Astrocyte (in vitro differentiated cells and primary cell): ENCODE measurements at regions not wholly inside any gene's neighbourhood (a gene's known extent, or its start where the extent isn't known, plus 50 kb on each side); places are given as distances from the start of the nearest gene placed in this dataset.
A peak's percentile ranks its signal among the peaks of the same experiment; 100 is the strongest.

Experiments
- DNase-seq: peaks from one replicate; pipeline ENCODE4 v3.0.0-alpha.2; 2010; ENCODE audit warnings: low read depth
- FAIRE-seq: peaks from 2 replicates; lab custom pipeline; 2011; peaks lifted over from hg19 to GRCh38; lab: Jason Lieb, UNC
- H2AFZ ChIP-seq: 2 replicates; pipeline ENCODE4 v1.6.0; 2012; ENCODE audit warnings: low read depth, low read length, inconsistent platforms
- H3K27ac ChIP-seq: 2 replicates; pipeline ENCODE4 v1.5.1; 2011; ENCODE audit warnings: low read depth, low read length, inconsistent platforms
- H3K27me3 ChIP-seq: 2 replicates; pipeline ENCODE4 v1.6.0; 2011; ENCODE audit warnings: low read length, inconsistent platforms; ENCODE audit not compliant: insufficient read depth
- H3K36me3 ChIP-seq: 2 replicates; pipeline ENCODE4 v1.5.1; 2011; ENCODE audit warnings: low read length, inconsistent platforms; ENCODE audit not compliant: insufficient read depth
- H3K4me1 ChIP-seq: 2 replicates; pipeline ENCODE4 v1.5.1; 2011; ENCODE audit warnings: low read length, inconsistent platforms; ENCODE audit not compliant: insufficient read depth
- H3K4me2 ChIP-seq: 2 replicates; pipeline ENCODE4 v1.6.0; 2012; ENCODE audit warnings: low read length, inconsistent platforms
- H3K4me3 ChIP-seq: 2 replicates; pipeline ENCODE4 v1.5.1; 2011; ENCODE audit warnings: low read depth, mild to moderate bottlenecking, low read length, inconsistent platforms; ENCODE audit not compliant: insufficient read depth
- H3K79me2 ChIP-seq: 2 replicates; pipeline ENCODE4 v1.6.0; 2012; ENCODE audit warnings: mild to moderate bottlenecking, low read length, inconsistent platforms; ENCODE audit not compliant: insufficient read depth
- H3K9ac ChIP-seq: 2 replicates; pipeline ENCODE4 v1.6.0; 2012; ENCODE audit warnings: mild to moderate bottlenecking, low read length, inconsistent platforms
- H3K9me3 ChIP-seq: 2 replicates; pipeline ENCODE4 v1.5.1; 2012; ENCODE audit warnings: low read depth, mild to moderate bottlenecking, low read length, inconsistent platforms; ENCODE audit not compliant: insufficient read depth
- H4K20me1 ChIP-seq: 2 replicates; pipeline ENCODE4 v1.6.0; 2012; ENCODE audit warnings: low read length, inconsistent platforms; ENCODE audit not compliant: insufficient read depth
- H3K27ac Mint-ChIP-seq: one replicate; pipeline ENCODE4 v1.8.0; 2021; ENCODE audit warnings: mild to moderate bottlenecking, mixed read lengths; ENCODE audit not compliant: unreplicated experiment
- H3K27me3 Mint-ChIP-seq: one replicate; pipeline ENCODE4 v1.8.0; 2021; ENCODE audit warnings: low read depth, mixed read lengths; ENCODE audit not compliant: unreplicated experiment
- H3K36me3 Mint-ChIP-seq: one replicate; pipeline ENCODE4 v1.8.0; 2021; ENCODE audit warnings: low read depth, mixed read lengths; ENCODE audit not compliant: unreplicated experiment
- H3K4me1 Mint-ChIP-seq: one replicate; pipeline ENCODE4 v1.8.0; 2021; ENCODE audit warnings: low read depth, mixed read lengths; ENCODE audit not compliant: unreplicated experiment
- H3K4me3 Mint-ChIP-seq: one replicate; pipeline ENCODE4 v1.8.0; 2021; ENCODE audit warnings: mild to moderate bottlenecking, moderate library complexity, mixed read lengths; ENCODE audit not compliant: unreplicated experiment
- H3K9me3 Mint-ChIP-seq: one replicate; pipeline ENCODE4 v1.8.0; 2021; ENCODE audit warnings: mild to moderate bottlenecking, mixed read lengths; ENCODE audit not compliant: unreplicated experiment
- CTCF ChIP-seq: IDR thresholded peaks from 2 replicates; pipeline ENCODE4 v1.5.1; 2011; ENCODE audit warnings: low read depth, mild to moderate bottlenecking, inconsistent platforms, low read length, moderate library complexity; ENCODE audit not compliant: insufficient read depth
- EZH2 ChIP-seq: IDR thresholded peaks from 2 replicates; pipeline ENCODE4 v1.6.1; 2012; ENCODE audit warnings: mild to moderate bottlenecking, low read length, inconsistent platforms; ENCODE audit not compliant: insufficient read depth

- no peak for TF ChIP-seq CTCF
- no peak for TF ChIP-seq EZH2
- Histone ChIP-seq H3K36me3 (no peaks in the 10 kb centered on the region), H4K20me1 (no peaks in the 10 kb centered on the region), H3K4me2 (no peak overlapping the region), H3K9me3 (no peaks in the 10 kb centered on the region), H3K4me1 (no peaks in the 10 kb centered on the region), H3K27me3 (no peaks in the 10 kb centered on the region), H2AFZ (no peak overlapping the region), H3K79me2 (no peaks in the 10 kb centered on the region), H3K9ac (no peak overlapping the region), H3K4me3 (no peak overlapping the region), H3K27ac (no peak overlapping the region)
- Mint-ChIP-seq H3K27ac (no peak overlapping the region), H3K9me3 (no peaks in the 10 kb centered on the region), H3K4me3 (no peak overlapping the region), H3K27me3 (no peaks in the 10 kb centered on the region), H3K4me1 (no peaks in the 10 kb centered on the region), H3K36me3 (no peaks in the 10 kb centered on the region)
- DNase-seq = no peak
- no peak for FAIRE-seq
Measured at GRCh38 chr2:5187283-5187682, 504.9 kb upstream of the SOX11 start.

- TF ChIP-seq CTCF (no peak), EZH2 (no peak)
- Mint-ChIP-seq H3K9me3 (no peaks in the 10 kb centered on the region), H3K4me1 (no peaks in the 10 kb centered on the region), H3K27ac (no peak overlapping the region), H3K36me3 (no peaks in the 10 kb centered on the region), H3K27me3 (no peaks in the 10 kb centered on the region), H3K4me3 (no peak overlapping the region)
- no peaks in the 10 kb centered on the region for H3K36me3 ChIP-seq
- no peak overlapping the region for H3K4me3 ChIP-seq
- no peaks in the 10 kb centered on the region for H3K79me2 ChIP-seq
- FAIRE-seq (no peak), DNase-seq (no peak)
- no peaks in the 10 kb centered on the region for H3K4me1 ChIP-seq
- H3K27me3 ChIP-seq = no peaks in the 10 kb centered on the region
- H4K20me1 ChIP-seq = no peaks in the 10 kb centered on the region
- no peaks in the 10 kb centered on the region for H3K9me3 ChIP-seq
- H2AFZ ChIP-seq = no peak overlapping the region
- no peak overlapping the region for H3K4me2 ChIP-seq
- no peak overlapping the region for H3K9ac ChIP-seq
- no peak overlapping the region for H3K27ac ChIP-seq
Measured at GRCh38 chr2:5188636-5189035, 503.5 kb upstream of the SOX11 start.

- Histone ChIP-seq H3K4me3 (no peak overlapping the region), H4K20me1 (no peaks in the 10 kb centered on the region), H3K4me1 (no peaks in the 10 kb centered on the region), H3K9ac (no peak overlapping the region), H3K27me3 (no peaks in the 10 kb centered on the region), H2AFZ (no peak overlapping the region), H3K36me3 (no peaks in the 10 kb centered on the region), H3K4me2 (peak overlapping the region; percentile 58), H3K9me3 (no peaks in the 10 kb centered on the region), H3K79me2 (no peaks in the 10 kb centered on the region), H3K27ac (no peak overlapping the region)
- no peaks in the 10 kb centered on the region for H3K9me3 Mint-ChIP-seq
- no peak overlapping the region for H3K4me3 Mint-ChIP-seq
- H3K27ac Mint-ChIP-seq = no peak overlapping the region
- TF ChIP-seq CTCF (no peak), EZH2 (no peak)
- FAIRE-seq (no peak), DNase-seq (no peak)
- no peaks in the 10 kb centered on the region for H3K36me3 Mint-ChIP-seq
- H3K27me3 Mint-ChIP-seq = no peaks in the 10 kb centered on the region
- H3K4me1 Mint-ChIP-seq = no peaks in the 10 kb centered on the region
Measured at GRCh38 chr2:5190023-5190422, 502.2 kb upstream of the SOX11 start.
